ENCODE measurements at regions not wholly inside any gene's neighbourhood (a gene's known extent, or its start where the extent isn't known, plus 50 kb on each side); places are given as distances from the start of the nearest gene placed in this dataset.

DNA sequence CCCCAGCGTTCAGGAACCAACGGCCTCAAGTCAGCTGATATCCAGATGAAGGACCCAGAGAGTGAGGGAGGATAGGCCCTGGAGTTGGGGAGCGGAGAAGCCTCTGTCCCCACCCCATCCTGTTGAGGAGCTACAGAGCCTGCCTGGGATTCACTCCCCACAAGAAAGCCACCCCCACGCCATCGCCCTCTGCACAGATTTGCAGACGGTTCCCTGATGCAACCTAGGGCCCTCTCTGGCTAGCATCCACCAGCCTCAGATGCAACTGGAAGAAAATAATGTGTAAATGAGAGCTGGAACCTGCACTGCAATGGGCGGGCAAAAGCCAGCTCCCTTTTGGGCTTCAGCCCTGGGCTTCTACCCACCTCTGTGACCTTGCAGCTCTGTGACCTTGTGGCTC lies 185.6 kb downstream of the BCOR start:
- Histone ChIP-seq H3K9ac (ENCODE audit: low read length) (no peak overlapping the region), H3K36me3 (ENCODE audit: insufficient read depth, low read length) (no peaks in the 10 kb centered on the region), H3K9me2 (ENCODE audit: insufficient read depth, low read length) (no peaks in the 10 kb centered on the region), H3K4me3 (ENCODE audit: low read length) (no peak overlapping the region), H3K9me3 (ENCODE audit: low read length) (no peaks in the 10 kb centered on the region), H3K27ac (ENCODE audit: low read length) (no peak overlapping the region), H2AFZ (ENCODE audit: low read depth, low read length) (no peak overlapping the region), H3K4me2 (ENCODE audit: low read length) (no peak overlapping the region), H3K27me3 (ENCODE audit: insufficient read depth, low read depth, low read length) (no peaks in the 10 kb centered on the region), H4K20me1 (ENCODE audit: insufficient read depth) (no peaks in the 10 kb centered on the region), H3F3A (ENCODE audit: insufficient read depth, low read length, poor library complexity, severe bottlenecking) (no peaks in the 10 kb centered on the region), H3K79me2 (replicated peaks; ENCODE audit: insufficient read depth, low read length) (no peaks in the 10 kb centered on the region)
- TF ChIP-seq CTCF (IDR thresholded peaks at IDR 0.05; ENCODE audit: poor library complexity, severe bottlenecking) (no peak), MXI1 (conservative IDR thresholded peaks at IDR 0.05; ENCODE audit: poor library complexity, severe bottlenecking) (no peak), RAD21 (conservative IDR thresholded peaks at IDR 0.05) (no peak), EZH2 (IDR thresholded peaks at IDR 0.05; ENCODE audit: borderline replicate concordance, insufficient read depth, low read length, poor library complexity, severe bottlenecking) (no peak), EP300 (conservative IDR thresholded peaks at IDR 0.05; ENCODE audit: poor library complexity, severe bottlenecking) (no peak), TAF1 (IDR thresholded peaks at IDR 0.05; ENCODE audit: low read depth) (no peak), POLR2AphosphoS5 (IDR thresholded peaks at IDR 0.05) (no peak), SMC3 (conservative IDR thresholded peaks at IDR 0.05; ENCODE audit: poor library complexity) (no peak)
- TF ChIP-seq, protein P1, sequence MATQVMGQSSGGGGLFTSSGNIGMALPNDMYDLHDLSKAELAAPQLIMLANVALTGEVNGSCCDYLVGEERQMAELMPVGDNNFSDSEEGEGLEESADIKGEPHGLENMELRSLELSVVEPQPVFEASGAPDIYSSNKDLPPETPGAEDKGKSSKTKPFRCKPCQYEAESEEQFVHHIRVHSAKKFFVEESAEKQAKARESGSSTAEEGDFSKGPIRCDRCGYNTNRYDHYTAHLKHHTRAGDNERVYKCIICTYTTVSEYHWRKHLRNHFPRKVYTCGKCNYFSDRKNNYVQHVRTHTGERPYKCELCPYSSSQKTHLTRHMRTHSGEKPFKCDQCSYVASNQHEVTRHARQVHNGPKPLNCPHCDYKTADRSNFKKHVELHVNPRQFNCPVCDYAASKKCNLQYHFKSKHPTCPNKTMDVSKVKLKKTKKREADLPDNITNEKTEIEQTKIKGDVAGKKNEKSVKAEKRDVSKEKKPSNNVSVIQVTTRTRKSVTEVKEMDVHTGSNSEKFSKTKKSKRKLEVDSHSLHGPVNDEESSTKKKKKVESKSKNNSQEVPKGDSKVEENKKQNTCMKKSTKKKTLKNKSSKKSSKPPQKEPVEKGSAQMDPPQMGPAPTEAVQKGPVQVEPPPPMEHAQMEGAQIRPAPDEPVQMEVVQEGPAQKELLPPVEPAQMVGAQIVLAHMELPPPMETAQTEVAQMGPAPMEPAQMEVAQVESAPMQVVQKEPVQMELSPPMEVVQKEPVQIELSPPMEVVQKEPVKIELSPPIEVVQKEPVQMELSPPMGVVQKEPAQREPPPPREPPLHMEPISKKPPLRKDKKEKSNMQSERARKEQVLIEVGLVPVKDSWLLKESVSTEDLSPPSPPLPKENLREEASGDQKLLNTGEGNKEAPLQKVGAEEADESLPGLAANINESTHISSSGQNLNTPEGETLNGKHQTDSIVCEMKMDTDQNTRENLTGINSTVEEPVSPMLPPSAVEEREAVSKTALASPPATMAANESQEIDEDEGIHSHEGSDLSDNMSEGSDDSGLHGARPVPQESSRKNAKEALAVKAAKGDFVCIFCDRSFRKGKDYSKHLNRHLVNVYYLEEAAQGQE (IDR thresholded peaks at IDR 0.05; ENCODE audit: borderline replicate concordance) = no peak

DNA sequence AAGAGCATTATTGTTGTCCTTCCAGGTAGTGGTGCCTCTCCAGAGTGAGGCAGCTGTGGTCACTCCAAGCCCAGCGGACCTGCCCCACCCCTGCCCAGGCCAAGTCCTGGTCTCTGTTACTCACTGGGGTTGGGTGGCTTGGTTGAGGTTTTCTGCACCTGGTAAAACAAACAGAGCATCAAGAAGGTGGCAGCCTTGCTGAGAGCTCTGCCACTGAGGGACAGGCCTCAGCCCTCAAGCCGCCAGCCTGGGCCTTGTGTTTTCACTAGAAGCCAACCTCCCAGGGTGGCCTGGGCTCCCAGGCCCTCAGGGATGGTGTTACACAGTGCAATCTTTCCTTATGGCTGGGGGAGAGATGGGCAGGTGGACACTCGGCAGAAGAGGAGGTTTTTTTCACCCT lies 182.7 kb downstream of the BCOR start:
- no peak for TF ChIP-seq POLR2AphosphoS5 (IDR thresholded peaks at IDR 0.05)
- no peak for TF ChIP-seq MXI1 (conservative IDR thresholded peaks at IDR 0.05; ENCODE audit: poor library complexity, severe bottlenecking)
- H3K79me2 ChIP-seq (replicated peaks; ENCODE audit: insufficient read depth, low read length) = no peaks in the 10 kb centered on the region
- no peak overlapping the region for H2AFZ ChIP-seq (ENCODE audit: low read depth, low read length)
- no peaks in the 10 kb centered on the region for H3K9me2 ChIP-seq (ENCODE audit: insufficient read depth, low read length)
- no peaks in the 10 kb centered on the region for H3K27me3 ChIP-seq (ENCODE audit: insufficient read depth, low read depth, low read length)
- H3K4me2 ChIP-seq (ENCODE audit: low read length) = no peak overlapping the region
- no peak overlapping the region for H3K27ac ChIP-seq (ENCODE audit: low read length)
- H3K36me3 ChIP-seq (ENCODE audit: insufficient read depth, low read length) = no peaks in the 10 kb centered on the region
- no peaks in the 10 kb centered on the region for H4K20me1 ChIP-seq (ENCODE audit: insufficient read depth)
- H3K9ac ChIP-seq (ENCODE audit: low read length) = no peak overlapping the region
- no peaks in the 10 kb centered on the region for H3K9me3 ChIP-seq (ENCODE audit: low read length)
- no peaks in the 10 kb centered on the region for H3F3A ChIP-seq (ENCODE audit: insufficient read depth, low read length, poor library complexity, severe bottlenecking)
- no peak overlapping the region for H3K4me3 ChIP-seq (ENCODE audit: low read length)

DNA sequence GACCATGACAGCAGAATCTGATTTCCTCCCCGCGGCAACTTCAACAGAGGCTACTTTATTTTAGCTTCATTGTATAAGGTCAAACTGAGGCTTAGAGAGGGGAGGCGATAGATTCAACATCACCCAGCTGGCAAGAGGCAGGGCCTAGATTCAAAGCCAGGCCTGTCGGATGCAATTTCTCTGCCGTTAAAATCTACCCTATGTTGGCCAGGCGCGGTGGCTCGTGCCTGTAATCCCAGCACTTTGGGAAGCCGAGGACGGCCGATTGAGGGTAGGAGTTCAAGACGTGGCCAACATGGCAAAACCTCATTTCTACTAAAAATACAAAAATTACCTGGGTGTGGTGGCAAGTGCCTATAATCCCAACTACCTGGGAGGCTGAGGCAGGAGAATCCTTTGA lies 182.2 kb downstream of the BCOR start:
- no peak overlapping the region for H3K4me2 ChIP-seq (ENCODE audit: low read length)
- no peak overlapping the region for H2AFZ ChIP-seq (ENCODE audit: low read depth, low read length)
- no peaks in the 10 kb centered on the region for H3K9me2 ChIP-seq (ENCODE audit: insufficient read depth, low read length)
- no peaks in the 10 kb centered on the region for H3K9me3 ChIP-seq (ENCODE audit: low read length)
- no peak overlapping the region for H3K27ac ChIP-seq (ENCODE audit: low read length)
- no peak overlapping the region for H3K4me3 ChIP-seq (ENCODE audit: low read length)
- H3K9ac ChIP-seq (ENCODE audit: low read length) = no peak overlapping the region
- no peaks in the 10 kb centered on the region for H3K36me3 ChIP-seq (ENCODE audit: insufficient read depth, low read length)
- TF ChIP-seq RAD21 (conservative IDR thresholded peaks at IDR 0.05) (no peak), CTCF (IDR thresholded peaks at IDR 0.05; ENCODE audit: poor library complexity, severe bottlenecking) (no peak), MXI1 (conservative IDR thresholded peaks at IDR 0.05; ENCODE audit: poor library complexity, severe bottlenecking) (no peak), EP300 (conservative IDR thresholded peaks at IDR 0.05; ENCODE audit: poor library complexity, severe bottlenecking) (no peak), SMC3 (conservative IDR thresholded peaks at IDR 0.05; ENCODE audit: poor library complexity) (no peak), POLR2AphosphoS5 (IDR thresholded peaks at IDR 0.05) (no peak), EZH2 (IDR thresholded peaks at IDR 0.05; ENCODE audit: borderline replicate concordance, insufficient read depth, low read length, poor library complexity, severe bottlenecking) (no peak), TAF1 (IDR thresholded peaks at IDR 0.05; ENCODE audit: low read depth) (no peak)
- TF ChIP-seq, protein P1 (IDR thresholded peaks at IDR 0.05; ENCODE audit: borderline replicate concordance) = no peak
- H3K27me3 ChIP-seq (ENCODE audit: insufficient read depth, low read depth, low read length) = no peaks in the 10 kb centered on the region
- no peaks in the 10 kb centered on the region for H4K20me1 ChIP-seq (ENCODE audit: insufficient read depth)
- H3F3A ChIP-seq (ENCODE audit: insufficient read depth, low read length, poor library complexity, severe bottlenecking) = no peaks in the 10 kb centered on the region
- no peaks in the 10 kb centered on the region for H3K79me2 ChIP-seq (replicated peaks; ENCODE audit: insufficient read depth, low read length)
